Muscle of arm (tissue), 1 donor: ENCODE measurements at regions not wholly inside any gene's neighbourhood (a gene's known extent, or its start where the extent isn't known, plus 50 kb on each side); places are given as distances from the start of the nearest gene placed in this dataset.
"Not testable (repeated sequence)": the region's sequence is repeated elsewhere in the genome, so short reads cannot be mapped to it uniquely, and the experiment has no call there.

Experiments
- DNase-seq: peaks from one replicate; pipeline ENCODE4 v3.0.0-alpha.2; 2013

DNA sequence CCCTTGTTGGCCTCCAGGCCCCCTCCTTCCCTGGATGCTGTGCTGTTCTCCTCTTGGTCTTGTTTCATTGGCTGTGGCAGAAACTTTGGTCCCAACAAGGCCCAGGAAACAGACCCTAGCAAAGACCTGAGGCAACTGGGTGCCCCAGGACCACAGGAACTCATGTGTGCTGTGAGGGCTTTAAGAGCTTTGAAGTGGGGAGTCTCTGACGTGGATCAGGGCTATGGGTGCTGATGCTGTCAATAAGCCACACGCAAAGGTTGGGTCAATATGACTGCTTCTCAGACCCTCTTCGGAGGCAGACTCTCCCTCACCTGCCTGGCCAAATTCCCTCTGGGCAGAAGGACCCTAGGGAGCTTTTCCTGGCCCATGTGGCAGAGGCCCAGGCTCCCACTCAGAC is 91.5 kb upstream of the MLN start:
- DNase-seq: no peak

DNA sequence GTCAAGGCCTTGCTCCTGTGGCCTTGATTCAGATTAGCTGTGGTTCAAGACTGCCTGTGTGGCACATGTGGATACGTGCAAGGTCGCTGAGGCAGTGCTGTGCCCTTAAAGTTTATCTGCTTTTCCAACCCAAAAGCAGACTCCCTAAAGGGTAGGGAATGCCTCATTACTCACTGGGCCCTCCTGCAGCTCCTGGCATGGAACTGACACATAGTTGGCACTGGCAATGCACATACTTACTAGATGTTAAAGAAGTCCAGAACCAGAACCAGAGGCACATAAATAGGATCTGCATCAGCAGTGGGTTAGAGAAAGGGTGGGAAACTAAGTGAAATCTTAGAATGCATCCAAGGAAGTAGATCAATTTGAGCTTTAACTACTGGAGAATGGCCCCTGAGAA is 90.6 kb upstream of the MLN start:
- no peak for DNase-seq

DNA sequence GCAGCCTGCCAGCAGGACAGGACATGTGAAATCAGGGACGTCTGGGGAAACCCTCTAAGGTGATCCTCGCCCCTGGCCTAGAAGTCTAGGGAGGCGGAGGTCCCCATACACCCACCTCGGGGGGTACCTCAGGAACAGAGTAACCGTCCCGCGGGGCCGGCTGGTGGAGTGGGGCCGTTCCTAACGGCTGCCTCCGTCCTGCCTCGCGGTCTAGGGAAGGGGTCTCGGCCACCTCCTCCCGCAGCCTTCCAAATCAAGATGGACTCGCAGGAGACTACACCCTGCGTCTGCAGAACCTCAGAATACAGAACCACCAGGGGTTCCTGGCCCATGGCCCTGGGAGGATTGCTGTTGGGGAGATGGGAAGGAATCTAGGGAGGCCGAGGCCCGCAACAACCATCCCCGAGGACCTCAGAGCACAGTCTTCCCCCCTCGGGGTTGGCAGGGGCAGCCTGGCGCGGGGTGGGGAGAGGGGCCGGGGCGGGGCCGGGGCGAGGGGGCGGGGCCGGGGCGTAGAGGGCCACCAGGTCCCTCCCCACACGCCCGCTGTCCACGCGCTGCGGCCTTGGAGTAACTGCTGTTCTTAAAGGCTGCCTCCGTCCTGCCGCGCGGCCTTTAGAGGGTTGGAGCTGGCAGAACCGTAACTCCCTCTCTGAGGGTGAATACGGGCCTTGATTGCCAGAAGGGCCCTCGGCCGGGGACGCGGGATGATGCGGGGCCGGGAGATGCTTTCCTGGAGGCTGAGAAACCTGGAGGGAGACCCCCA is 89.0 kb upstream of the MLN start:
- no peak for DNase-seq

GRCh38 chr6:33888664-33889200 is 84.9 kb upstream of the MLN start:
- DNase-seq: no peak

GRCh38 chr6:33888183-33888582 is 84.4 kb upstream of the MLN start:
- no peak for DNase-seq

- no peak for DNase-seq
Measured at GRCh38 chr6:33886673-33887144, 82.9 kb upstream of the MLN start.

DNA sequence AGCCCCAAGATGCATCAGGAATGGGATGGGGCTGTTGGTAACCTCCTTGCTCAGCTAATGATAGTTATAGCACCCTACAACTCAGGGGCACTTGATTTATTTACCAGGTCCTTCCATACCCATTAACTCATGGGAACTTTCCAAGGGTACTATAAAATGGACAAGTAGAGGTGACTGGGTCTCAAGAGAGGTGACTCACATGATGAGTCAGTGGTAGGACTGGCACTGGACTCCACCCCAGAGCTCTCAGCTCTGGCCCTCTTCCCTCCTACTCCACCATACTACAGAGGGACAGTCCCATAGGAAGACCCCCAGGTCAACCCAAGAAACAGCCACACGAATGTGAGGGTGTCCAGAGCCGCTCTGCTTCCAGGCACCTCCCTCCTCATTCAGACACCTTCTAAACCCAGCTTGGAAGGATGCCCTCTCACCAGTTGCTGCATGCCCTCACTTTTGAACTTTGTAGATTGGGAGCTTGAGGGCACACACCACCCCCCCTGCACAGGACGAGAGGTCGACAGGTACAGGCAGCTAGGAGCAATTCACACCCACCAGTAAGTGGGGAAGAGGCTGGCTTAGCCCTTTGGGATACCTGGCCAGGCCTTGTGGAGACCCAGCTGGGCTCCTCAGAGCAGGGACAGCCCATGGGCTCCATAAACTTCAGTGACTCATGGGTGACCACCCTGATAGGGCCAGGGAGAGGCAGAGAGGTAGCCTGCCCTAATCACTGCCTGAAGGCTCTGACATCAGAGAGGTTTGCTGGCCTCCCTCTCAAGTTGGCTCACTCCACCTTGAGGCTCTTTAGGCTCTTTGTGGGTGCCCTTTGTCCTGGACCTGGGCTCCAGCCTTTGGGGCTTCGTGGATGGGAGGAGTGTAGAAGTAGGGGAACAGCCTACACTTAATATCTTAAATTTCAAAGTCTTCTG is 81.6 kb upstream of the MLN start:
- DNase-seq: no peak

DNA sequence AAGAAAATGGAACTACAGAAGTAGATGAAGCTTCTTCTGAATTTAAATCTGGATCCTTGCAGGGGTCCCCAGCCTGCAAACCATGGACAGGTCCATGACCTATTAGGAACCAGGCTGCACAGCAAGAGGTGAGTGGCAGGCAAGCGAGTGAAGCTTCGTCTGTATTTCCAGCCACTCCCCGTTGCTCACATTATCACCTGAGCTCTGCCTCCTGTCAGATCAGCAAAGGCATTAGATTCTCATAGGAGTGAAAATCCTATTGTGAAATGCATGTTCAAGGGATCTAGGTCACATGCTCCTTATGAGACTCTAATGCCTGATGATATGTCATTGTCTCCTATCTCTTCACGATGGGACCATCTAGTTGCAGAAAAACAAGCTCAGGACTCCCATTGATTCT is 79.8 kb upstream of the MLN start:
- not testable (repeated sequence) for DNase-seq

DNA sequence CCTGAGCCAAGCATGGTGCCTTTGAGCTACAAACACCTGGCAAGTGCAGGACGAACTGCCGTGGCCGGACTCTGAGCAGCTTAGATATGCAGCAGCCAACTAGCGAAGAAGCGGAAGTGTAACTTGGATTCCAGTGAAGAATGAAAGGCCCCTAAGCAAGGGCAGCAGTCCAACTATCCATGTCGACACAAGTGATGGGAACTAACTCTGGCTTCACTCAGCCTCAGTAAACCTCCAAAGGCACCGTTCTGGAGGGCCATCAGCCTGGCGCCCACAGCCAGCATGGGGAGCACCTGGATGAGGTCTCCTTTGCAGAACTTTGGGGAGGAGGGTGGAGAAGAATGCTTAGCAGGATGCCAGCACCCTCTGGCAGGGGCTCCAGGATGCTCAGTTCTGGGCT is 78.4 kb upstream of the MLN start:
- DNase-seq: peak; percentile 69

GRCh38 chr6:33880766-33881165 is 77.0 kb upstream of the MLN start:
- no peak for DNase-seq

DNA sequence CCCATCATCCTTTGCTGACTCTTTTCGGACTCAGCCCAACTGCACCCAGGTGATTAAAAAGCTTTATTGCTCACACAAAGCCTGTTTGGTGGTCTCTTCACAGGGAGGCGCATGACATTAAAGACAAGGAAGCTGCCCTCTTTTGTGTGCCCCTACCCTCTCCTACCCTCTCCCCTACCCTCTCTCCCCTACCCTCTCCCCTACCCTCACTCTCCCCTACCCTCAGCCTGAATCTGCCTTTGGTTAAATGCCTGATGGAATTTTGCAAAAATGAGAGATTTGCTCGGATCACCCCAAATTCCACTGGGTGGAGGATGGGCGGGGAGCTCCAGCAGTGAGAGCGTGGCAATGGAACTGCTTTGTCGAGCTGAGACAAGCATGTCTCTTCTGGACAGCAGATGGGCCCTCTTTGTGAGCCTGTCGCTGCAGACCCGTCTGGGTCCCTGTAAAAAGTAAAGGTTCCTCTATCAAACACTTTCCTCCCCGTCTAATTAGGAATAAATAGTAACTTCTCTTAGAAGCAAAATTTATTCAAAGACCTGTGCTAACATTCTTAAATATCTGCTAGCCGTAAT is 76.4 kb upstream of the MLN start:
- DNase-seq: no peak

DNA sequence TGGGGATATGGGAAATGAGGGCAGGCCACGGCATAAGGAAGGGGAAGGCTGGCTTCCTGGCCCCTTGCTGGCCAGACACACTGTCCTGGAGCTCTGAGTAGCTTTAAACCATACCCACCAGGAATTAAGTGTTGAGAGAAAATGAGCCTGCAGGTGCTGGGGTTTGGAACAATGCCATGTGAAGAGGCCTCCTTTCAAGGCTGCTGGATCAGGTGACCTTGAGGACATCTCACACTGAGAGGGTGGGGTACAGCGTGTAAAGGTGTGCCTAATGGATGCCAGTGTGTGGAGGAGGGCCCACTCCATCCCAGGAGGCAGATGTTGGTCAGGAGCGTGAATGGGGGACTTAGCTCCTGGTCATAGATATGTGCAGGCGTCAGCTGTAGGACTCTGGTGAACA is 74.8 kb upstream of the MLN start:
- no peak for DNase-seq

GRCh38 chr6:33877982-33878535 is 74.3 kb upstream of the MLN start:
- no peak for DNase-seq

DNA sequence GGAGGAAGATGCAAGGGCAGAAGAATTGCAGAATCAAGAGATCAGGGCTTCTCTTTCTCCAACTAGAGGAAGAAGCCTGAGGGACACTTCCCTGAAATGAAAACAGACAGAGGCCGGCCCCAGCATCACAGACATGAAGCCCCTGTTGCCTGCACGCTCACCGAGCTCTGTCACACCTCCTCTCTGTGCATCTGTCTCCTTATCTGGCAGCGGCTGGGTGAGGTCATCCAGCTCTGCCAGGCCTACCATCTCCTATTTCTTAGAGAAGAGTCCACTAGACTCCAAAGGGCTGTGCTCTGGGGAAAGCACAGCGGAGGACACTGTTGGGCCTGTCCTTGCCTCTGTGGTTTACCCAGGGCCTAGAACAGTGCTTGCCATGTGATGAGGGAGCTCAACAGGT is 71.9 kb upstream of the MLN start:
- DNase-seq: no peak

GRCh38 chr6:33875141-33875581 is 71.4 kb upstream of the MLN start:
- peak; percentile 31 for DNase-seq

- DNase-seq: no peak
Measured at GRCh38 chr6:33874136-33874760, 70.4 kb upstream of the MLN start.

DNA sequence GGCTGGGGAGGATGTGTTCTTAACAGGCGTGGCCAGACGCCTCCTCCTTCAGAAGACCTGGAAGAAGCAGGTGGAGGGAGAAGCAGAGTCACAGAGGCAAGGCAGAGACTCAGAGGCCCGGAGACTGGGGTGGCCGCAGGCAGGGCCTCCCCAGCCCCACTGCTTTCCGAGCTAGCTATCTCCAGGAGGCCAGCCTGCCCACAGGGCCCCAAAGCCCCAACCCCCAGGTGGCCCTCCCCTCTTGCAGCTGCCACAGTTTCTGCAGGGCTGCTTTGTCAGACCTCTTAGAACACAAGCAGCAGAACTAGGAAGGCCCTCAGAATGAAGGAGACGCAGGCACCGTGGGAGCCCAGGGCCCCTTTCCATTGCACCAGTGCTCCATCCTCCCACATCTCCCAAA is 69.0 kb upstream of the MLN start:
- DNase-seq: no peak

GRCh38 chr6:33869826-33870423 is 66.1 kb upstream of the MLN start:
- no peak for DNase-seq

DNA sequence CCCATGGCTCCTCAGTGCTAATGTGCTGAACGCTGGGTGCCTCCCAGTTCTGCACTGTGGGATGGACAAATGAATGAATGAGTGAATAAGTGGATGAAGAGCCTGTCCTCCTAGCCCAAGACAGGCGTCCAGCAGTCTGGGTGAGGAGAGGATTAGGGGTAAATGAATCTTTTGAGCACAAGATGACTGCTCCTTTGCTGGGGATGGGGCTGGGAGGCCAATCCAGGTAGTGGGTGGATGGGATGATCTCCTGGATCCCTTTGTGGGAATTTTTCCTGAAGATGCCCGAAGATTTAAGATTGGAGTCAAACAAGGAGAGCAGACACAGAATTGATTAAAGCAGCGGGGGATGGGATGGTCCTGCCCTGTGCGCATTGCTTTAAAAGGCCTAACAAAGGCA is 65.3 kb upstream of the MLN start:
- DNase-seq: no peak

- peak; percentile 14 for DNase-seq
Measured at GRCh38 chr6:33868141-33868540, 64.3 kb upstream of the MLN start.

GRCh38 chr6:33865478-33866077 is 61.8 kb upstream of the MLN start:
- no peak for DNase-seq
